NCI-H2196 (cell line): ENCODE measurements at regions not wholly inside any gene's neighbourhood (a gene's known extent, or its start where the extent isn't known, plus 50 kb on each side); places are given as distances from the start of the nearest gene placed in this dataset.

Experiments
- DNase-seq: peaks from one replicate; lab custom pipeline; 2025; ENCODE audit not compliant: unreplicated experiment; lab: John Stamatoyannopoulos, UW

GRCh38 chr20:19923762-19924161, 93.4 kb upstream of the NAA20 start:
- DNase-seq = no peak

- no peak for DNase-seq
These were observed 92.9 kb upstream of the NAA20 start for GRCh38 chr20:19924255-19924654.

DNA sequence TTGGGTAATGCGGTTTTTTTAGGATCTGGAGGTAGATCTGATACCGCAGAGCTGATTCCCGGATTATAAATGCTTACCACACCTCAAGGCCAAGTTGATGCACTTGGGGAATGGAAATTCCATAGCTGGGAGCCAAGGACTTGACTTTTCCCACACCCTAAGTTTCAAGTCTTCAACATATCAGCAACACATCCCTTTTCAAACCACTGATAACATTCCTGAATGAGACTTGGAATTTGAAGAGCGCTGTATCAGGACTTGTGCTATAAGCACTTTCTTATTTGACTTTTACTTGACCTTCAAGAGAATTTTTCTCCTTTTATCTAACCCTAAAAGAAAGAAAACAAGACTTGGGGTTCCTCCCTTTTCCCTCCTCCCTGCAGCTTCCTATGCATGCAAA, 90.6 kb upstream of the NAA20 start:
- no peak for DNase-seq

- DNase-seq = no peak
These were observed 88.7 kb upstream of the NAA20 start for GRCh38 chr20:19928328-19929011.

DNA sequence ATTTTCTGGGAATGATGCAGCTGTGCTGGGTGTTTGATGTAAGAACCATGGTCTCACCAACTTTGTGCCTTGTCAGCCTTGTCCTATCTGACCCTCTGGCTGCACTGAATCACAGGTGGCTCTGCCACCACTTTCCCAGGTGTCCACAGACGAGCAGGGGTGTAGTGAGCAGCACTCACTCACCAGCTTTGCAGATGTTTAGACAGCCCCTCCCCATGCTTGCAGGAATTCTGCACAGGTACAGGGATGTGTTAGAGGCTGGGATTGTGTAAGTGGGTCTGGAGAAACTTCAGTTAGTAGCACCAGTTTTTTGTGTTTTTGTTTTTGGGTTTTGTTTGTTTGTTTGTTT, 88.2 kb upstream of the NAA20 start:
- no peak for DNase-seq

DNA sequence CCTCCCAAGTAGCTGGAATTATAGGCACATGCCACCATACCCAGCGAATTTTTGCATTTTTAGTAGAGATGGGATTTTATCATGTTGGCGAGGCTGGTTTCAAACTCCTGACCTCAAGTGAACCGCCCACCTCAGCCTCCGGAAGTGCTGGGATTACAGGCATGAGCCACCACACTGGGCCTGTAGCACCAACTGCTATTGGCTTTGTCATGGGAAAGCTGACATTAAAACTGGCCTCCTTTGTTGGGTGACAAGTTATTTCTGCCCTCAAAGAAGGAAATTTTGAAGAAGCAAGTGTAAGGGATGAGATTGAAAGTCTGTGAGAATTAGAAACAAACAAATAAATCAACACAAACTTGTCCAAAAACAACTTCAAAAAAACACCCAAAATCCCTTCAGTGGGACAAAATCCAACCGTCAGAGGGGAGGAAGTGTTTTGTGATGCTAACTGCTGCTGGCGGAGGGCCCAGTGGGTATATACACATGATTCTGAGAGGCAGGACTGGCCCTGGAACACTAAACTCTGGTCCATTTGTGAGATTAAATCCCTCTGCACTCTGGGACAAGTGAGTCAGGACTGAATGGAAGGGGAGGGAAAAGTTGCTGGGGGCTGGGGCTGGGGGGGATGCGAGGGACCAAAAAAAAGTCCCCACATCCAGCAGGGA, 87.5 kb upstream of the NAA20 start:
- DNase-seq = no peak

DNA sequence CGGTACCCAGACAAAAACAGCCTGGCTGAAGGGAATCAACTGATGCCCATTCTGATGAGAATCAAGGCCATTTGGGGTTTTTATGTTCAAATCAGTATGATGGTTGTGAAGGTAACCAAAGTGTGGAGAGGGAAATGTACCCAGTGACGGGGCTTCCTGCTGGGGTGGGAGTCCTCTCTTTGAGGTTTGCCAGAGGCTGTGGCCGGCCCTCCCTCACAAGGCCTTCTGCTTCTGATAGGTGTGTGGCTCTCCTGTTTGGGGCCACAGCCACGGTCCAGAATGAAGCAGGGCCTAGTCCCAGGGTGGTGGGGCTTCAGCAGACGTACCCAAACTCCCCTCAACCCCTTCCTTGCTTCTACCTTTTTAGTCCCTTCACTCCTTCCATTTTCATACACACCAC, 86.7 kb upstream of the NAA20 start:
- DNase-seq = no peak

DNA sequence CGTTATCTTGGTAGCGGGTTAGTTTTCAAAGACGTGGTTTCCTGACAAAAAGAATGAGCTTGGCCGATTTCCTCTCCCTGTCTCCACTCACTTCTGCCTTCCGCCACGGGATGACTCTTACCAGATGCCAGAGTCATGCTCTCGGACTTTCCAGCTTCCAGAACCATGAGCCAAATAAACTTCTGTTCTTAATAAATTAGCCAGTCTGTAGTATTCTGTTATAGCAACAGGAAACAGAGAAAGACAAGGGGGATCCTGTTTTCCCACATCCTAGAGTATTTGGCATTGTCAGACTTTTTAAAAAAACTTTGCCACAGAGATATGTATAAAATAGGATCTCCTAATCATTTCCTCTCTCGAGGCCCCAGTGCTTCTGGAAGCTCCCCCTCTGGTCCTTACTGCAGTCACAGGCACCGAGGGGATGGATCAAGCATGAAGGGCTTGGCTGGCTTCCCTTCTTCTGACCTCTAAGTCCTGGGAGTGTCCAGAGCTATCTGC, 84.9 kb upstream of the NAA20 start:
- no peak for DNase-seq

DNA sequence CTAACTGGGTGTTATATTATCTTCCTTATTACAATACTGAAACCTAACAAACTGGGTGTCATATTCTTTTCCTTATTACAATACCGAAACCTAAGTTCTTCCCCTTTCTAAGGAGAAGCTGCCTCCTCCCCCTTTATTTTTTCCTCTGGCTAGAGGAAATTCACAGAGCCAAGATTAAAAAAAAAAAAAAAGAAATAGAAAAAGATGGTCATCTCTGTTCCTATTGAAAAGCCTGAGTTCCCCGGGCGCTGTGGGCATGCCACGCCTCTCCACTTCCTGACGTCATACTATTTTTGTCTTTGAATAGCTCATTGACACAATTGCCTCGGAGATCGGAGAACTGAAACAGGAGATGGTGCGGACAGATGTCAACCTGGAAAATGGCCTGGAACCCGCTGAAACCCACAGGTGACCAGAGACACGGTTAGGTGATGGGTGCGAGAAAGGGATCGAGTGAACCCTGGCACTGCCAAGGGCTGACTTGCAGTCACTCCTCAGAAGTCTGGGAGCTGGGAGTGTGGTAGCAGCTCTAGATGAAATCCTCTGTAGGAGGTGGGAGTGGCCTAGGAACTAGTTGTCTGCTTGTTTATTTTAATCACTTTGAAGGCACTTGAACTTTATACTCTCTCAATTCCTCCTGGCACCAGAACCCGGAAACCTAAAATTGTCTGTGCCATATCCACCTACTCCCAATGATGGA, 82.2 kb upstream of the NAA20 start:
- peak; percentile 79 for DNase-seq

GRCh38 chr20:19935842-19936241, 81.3 kb upstream of the NAA20 start:
- peak; percentile 45 for DNase-seq

GRCh38 chr20:19936466-19937200, 80.5 kb upstream of the NAA20 start:
- no peak for DNase-seq

DNA sequence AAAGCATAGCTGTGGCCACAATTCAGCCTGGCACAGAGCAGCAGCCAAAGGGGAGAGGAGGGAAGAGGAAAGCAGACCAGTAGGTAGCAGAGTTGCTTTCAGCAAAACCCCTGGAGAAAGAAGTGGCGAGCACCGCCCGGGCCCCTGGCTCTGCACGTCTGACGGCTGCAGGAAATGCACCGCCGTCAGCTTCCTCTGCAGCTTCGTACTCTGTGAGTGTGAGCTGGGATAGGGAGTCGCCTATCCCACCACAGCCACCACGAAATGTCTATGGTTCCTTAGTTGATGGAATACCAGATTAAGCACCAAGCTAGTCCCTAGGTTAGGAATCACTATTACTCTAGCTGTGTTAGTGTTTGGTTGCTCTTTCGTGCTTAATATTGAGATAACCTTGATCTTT, 79.9 kb upstream of the NAA20 start:
- DNase-seq = no peak

DNA sequence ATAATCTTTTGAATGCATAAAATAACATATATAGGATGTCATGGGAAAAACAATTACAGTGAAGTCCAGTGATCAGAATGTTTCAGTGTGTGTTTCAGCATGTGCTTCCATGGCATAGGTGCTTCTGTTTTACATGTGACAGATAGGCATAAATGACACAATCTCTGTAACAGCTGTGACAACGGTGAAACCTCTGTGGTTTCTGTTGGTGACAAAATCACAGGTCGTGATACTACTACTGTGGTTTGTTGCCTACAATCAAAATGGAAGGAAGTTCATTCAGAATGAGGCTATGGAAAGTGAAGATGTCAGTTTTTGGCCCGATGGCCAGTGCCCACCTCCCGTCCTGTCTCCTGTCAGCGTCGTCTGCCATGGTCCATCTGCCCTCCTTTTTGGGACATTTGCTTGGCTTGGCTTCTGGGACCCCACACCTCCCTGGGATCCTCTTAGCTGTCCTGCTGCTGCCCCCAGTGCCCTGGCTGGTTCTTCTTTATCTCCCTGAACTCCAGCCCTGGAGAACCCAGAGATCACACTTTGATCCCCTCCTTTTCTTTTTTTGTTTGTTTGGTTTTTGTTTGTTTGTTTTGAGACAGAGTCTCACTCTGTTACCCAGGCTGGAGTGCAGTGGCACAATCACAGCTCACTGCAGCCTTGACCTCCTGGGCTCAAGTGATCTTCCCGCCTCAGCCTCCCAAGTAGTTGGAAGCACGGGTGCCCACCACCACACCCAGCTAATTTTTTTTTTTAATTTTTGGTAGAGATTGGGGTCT, 79.3 kb upstream of the NAA20 start:
- DNase-seq = no peak

GRCh38 chr20:19938421-19939090, 78.6 kb upstream of the NAA20 start:
- DNase-seq = no peak

- DNase-seq = no peak
These were observed 76.1 kb upstream of the NAA20 start for GRCh38 chr20:19940988-19941460.

DNA sequence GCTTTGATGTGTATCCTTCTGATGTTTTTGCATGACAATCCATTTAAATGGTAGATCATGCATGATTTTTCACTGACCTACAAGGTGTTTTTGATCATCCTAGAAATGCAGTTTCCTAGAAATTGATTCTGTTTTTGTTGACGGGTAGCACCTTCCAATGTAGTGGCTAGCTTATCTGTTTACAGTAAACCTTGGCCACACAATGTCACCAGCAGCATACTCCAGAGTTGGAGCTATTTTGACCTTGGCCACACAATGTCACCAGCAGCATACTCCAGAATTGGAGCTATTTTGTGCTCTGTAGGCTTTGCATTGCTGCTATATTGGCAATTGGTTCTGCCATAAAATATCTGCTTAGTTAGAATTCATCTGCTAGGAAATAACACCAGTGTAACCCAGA, 74.6 kb upstream of the NAA20 start:
- DNase-seq = no peak

- DNase-seq = peak; percentile 19
These were observed 74.1 kb upstream of the NAA20 start for GRCh38 chr20:19943061-19943521.

DNA sequence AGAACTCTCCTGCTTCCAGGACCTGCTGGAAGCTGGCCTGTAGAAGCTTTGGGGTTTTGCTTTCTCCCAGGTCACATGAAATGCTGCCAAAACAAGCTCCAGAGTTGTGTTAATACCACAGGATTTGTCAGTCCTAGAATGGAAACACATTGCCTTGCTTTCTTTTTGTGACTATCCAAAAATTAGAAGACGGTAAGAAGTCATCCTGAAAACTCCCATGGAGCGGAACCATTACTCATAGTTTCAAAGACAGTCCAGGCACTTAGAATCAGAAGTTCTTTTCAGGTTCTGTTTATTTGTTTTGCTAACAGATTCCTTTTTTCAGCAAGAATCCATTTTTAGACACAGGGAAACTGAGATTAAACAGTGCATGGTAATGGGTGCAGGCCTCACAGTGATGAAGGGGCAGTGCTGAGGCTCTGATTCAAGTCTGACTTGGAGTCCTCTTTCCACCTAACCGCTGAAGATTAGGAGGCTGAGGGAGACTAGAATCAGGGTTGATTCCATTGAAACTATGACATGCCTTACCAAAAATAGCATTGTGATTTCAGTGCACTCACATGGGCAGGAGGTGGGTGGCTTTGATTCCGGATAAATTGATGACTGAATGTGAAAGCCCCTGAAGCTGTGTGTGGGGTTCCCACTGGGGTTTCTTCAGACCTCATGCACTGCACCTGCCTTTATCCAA, 72.2 kb upstream of the NAA20 start:
- no peak for DNase-seq
